ENCODE measurements at regions not wholly inside any gene's neighbourhood (a gene's known extent, or its start where the extent isn't known, plus 50 kb on each side); places are given as distances from the start of the nearest gene placed in this dataset.

GRCh38 chr16:6124136-6124535 lies 1026.5 kb upstream of the EEF2KMT start:
- H3K4me3 ChIP-seq (ENCODE audit: low read depth, low read length), result no peak overlapping the region
- TF ChIP-seq CTCF (IDR thresholded peaks at IDR 0.05; ENCODE audit: low read depth, low read length), result no peak

- TF ChIP-seq CTCF (IDR thresholded peaks at IDR 0.05; ENCODE audit: low read depth, low read length), result no peak
- H3K4me3 ChIP-seq (ENCODE audit: low read depth, low read length), result no peak overlapping the region
Observed at GRCh38 chr16:6122401-6122800, 1024.8 kb upstream of the EEF2KMT start.

- H3K4me3 ChIP-seq (ENCODE audit: low read depth, low read length), result no peak overlapping the region
- TF ChIP-seq CTCF (IDR thresholded peaks at IDR 0.05; ENCODE audit: low read depth, low read length), result no peak
Observed at GRCh38 chr16:6114691-6115090, 1017.1 kb upstream of the EEF2KMT start.

- H3K4me3 ChIP-seq (ENCODE audit: low read depth, low read length), result no peak overlapping the region
- no peak for TF ChIP-seq CTCF (IDR thresholded peaks at IDR 0.05; ENCODE audit: low read depth, low read length)
Observed at GRCh38 chr16:6113749-6114148, 1016.2 kb upstream of the EEF2KMT start.

GRCh38 chr16:6112700-6113099 lies 1015.1 kb upstream of the EEF2KMT start:
- TF ChIP-seq CTCF (IDR thresholded peaks at IDR 0.05; ENCODE audit: low read depth, low read length), result no peak
- no peak overlapping the region for H3K4me3 ChIP-seq (ENCODE audit: low read depth, low read length)

- no peak for TF ChIP-seq CTCF (IDR thresholded peaks at IDR 0.05; ENCODE audit: low read depth, low read length)
- no peak overlapping the region for H3K4me3 ChIP-seq (ENCODE audit: low read depth, low read length)
Observed at GRCh38 chr16:6111390-6111789, 1013.8 kb upstream of the EEF2KMT start.

GRCh38 chr16:6110346-6110745 lies 1012.8 kb upstream of the EEF2KMT start:
- TF ChIP-seq CTCF (IDR thresholded peaks at IDR 0.05; ENCODE audit: low read depth, low read length), result no peak
- no peak overlapping the region for H3K4me3 ChIP-seq (ENCODE audit: low read depth, low read length)

All from WI38 (cell line).